SJCRH30 (cell line): ENCODE measurements at regions not wholly inside any gene's neighbourhood (a gene's known extent, or its start where the extent isn't known, plus 50 kb on each side); places are given as distances from the start of the nearest gene placed in this dataset.
A peak's percentile ranks its signal among the peaks of the same experiment; 100 is the strongest.

ENCODE experiments used
- DNase-seq, 2 experiments: peaks; one replicate each; pipeline ENCODE4 v3.0.0-alpha.2; 2015 to 2020
- H3K27ac ChIP-seq: fragments of 250-450 bp; sonication (Bioruptor Pico); 2 replicates; pipeline ENCODE4 v1.5.1; 2020; ENCODE audit warnings: mild to moderate bottlenecking, moderate library complexity
- H3K27me3 ChIP-seq: fragments of 250-450 bp; sonication (Bioruptor Pico); 2 replicates; pipeline ENCODE4 v1.5.1; 2020; ENCODE audit warnings: mild to moderate bottlenecking, moderate library complexity
- H3K36me3 ChIP-seq: fragments of 250-450 bp; sonication (Bioruptor Pico); 2 replicates; pipeline ENCODE4 v1.5.1; 2020; ENCODE audit warnings: mild to moderate bottlenecking, moderate library complexity
- H3K4me1 ChIP-seq: fragments of 250-450 bp; sonication (Bioruptor Pico); 2 replicates; pipeline ENCODE4 v1.5.1; 2020; ENCODE audit warnings: mild to moderate bottlenecking, moderate library complexity
- H3K4me3 ChIP-seq: fragments of 250-450 bp; sonication (Bioruptor Pico); 2 replicates; pipeline ENCODE4 v1.5.1; 2020; ENCODE audit warnings: mild to moderate bottlenecking, moderate library complexity
- H3K9me3 ChIP-seq: fragments of 250-450 bp; sonication (Bioruptor Pico); replicated peaks from 2 replicates; pipeline ENCODE4 v1.5.1; 2020; ENCODE audit warnings: mild to moderate bottlenecking, moderate library complexity

- no peak for DNase-seq
- Histone ChIP-seq H3K9me3 (no peaks in the 10 kb centered on the region), H3K4me1 (no peaks in the 10 kb centered on the region), H3K27me3 (no peaks in the 10 kb centered on the region), H3K36me3 (no peaks in the 10 kb centered on the region), H3K4me3 (no peak overlapping the region), H3K27ac (no peak overlapping the region)
Measured at GRCh38 chr6:76814496-76815458, 648.5 kb downstream of the HTR1B start.

DNA sequence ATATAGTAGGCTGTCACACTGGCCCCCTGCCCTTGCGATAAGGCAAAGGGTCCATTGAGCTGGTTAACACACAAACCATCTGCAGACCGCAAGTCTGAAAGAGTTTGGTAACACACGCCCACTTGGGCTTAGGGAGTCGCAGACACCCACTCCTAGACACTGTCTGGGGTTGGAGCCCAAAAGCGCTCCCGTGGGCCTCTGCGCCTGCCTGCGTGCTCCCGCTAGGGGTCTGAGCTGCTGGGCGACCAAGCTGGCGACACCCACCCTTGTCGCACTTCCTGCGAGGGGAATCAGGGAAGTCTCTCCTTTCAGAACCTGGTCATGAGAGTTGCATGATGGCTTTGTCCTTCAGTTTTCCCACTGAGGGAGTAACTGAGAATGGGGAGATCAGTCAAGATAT, 653.0 kb downstream of the HTR1B start:
- H3K27ac ChIP-seq = no peak overlapping the region
- H3K9me3 ChIP-seq = no peaks in the 10 kb centered on the region
- no peak for DNase-seq
- no peak overlapping the region for H3K4me3 ChIP-seq
- no peaks in the 10 kb centered on the region for H3K27me3 ChIP-seq
- no peaks in the 10 kb centered on the region for H3K36me3 ChIP-seq
- no peaks in the 10 kb centered on the region for H3K4me1 ChIP-seq

DNA sequence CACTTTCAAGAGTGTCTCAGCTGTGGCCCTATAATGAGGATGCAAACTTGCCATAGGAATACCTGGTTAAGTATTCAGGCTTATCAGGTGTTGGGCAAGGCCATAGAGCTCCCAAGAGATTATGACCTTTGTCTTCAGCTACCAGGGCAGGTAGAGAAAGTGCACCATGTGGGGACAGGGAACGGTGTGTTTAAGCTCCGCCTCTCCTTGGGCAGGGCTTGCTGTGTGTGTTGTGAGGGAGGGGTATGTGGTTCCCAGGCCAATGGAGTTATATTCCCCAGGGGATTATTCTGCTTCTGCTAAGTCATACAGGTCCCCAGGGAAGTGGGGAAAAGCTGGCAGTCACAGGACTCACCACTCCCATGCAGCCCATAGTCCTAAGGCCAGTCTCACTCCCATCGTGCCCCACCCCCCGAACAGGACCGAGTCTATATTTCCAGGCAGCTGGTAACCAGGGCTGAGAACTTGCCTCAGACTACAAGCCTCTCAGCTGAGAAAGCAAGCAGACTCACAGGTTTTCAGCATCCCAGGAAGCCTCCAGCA, 660.2 kb downstream of the HTR1B start:
- no peak for DNase-seq
- H3K4me3 ChIP-seq = no peak overlapping the region
- no peaks in the 10 kb centered on the region for H3K9me3 ChIP-seq
- no peaks in the 10 kb centered on the region for H3K36me3 ChIP-seq
- no peak overlapping the region for H3K27ac ChIP-seq
- no peaks in the 10 kb centered on the region for H3K4me1 ChIP-seq
- no peaks in the 10 kb centered on the region for H3K27me3 ChIP-seq

DNA sequence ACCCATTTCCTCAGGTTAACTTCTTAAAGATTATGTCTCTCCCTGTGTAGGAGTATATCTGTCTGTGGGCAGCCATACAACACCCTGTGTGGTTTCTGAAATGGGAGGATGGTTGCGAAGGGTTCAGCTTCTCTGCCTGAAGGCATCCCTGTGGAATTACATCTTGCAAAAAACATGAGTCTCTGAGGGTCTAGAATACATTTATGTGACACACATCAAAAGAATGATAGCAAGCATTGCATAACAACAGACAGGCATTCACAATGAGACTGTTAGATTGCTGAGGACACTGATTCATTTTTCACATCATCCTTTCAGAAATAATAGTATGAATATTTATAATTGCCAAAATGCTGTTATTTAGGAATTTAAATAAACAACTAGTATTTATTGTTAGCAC, 670.9 kb downstream of the HTR1B start:
- no peak overlapping the region for H3K27ac ChIP-seq
- H3K27me3 ChIP-seq = no peaks in the 10 kb centered on the region
- DNase-seq = no peak
- H3K4me3 ChIP-seq = no peak overlapping the region
- H3K4me1 ChIP-seq = peaks cover 2% of the 10 kb centered on the region; the same call in 1 of the 2 replicates
- H3K36me3 ChIP-seq = no peaks in the 10 kb centered on the region
- no peaks in the 10 kb centered on the region for H3K9me3 ChIP-seq

DNA sequence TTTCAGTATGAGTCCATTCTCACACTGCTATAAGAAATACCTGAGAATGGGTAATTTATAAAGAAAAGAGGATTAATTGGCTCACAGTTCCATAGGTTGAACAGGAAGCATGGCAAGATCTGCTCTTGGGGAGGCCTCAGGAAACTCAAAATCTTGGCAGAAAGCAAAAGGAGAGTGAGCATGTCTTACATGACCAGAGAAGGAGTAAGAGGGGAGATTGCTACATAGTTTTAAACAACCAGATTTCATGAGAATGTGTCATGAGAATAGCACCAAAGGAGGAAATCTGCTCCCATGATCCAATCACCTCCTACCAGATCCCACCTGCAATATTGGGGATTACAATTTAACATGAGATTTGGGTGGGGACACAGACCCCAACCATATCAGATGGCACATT, 672.4 kb downstream of the HTR1B start:
- DNase-seq = no peak
- Histone ChIP-seq H3K4me3 (no peak overlapping the region), H3K4me1 (peaks cover 3% of the 10 kb centered on the region; the same call in 1 of the 2 replicates), H3K27me3 (no peaks in the 10 kb centered on the region), H3K9me3 (no peaks in the 10 kb centered on the region), H3K36me3 (no peaks in the 10 kb centered on the region), H3K27ac (no peak overlapping the region)

DNA sequence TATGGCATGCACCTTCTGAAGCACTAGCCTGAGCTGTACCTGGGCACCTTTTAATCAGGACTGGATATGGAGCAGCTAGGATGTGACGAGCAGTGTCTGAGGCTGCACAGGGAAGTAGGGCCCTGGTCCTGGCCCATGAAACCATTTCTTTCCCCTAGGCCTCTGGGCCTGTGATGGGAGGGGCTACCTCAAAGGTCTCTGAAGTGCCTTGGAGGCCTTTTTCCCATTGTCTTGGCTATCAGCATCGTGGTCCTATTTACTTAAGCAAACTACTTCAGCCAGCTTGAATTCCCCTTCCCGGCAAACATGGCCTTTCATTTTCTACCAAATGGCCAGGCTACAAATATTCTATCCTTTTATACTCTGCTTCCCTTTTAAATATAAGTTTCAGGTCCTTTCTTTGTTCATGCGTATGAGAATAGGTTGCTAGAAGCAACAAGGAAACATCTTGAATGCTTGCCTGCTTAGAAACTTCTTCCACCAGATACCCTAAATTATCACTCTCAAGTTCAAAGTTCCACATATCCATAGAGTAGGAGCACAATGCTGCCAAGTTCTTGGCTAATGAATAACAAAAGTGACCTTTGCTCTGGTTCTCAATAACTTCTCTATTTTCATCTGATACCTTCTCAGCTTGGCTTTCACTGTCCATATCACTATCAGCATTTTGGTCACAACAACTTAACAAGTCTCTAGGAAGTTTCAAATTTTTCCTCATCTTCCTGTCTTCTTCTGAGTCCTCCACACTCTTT, 673.1 kb downstream of the HTR1B start:
- Histone ChIP-seq H3K36me3 (no peaks in the 10 kb centered on the region), H3K4me1 (peaks cover 3% of the 10 kb centered on the region; the same call in 1 of the 2 replicates), H3K4me3 (no peak overlapping the region), H3K9me3 (no peaks in the 10 kb centered on the region), H3K27me3 (no peaks in the 10 kb centered on the region), H3K27ac (no peak overlapping the region)
- DNase-seq = no peak

GRCh38 chr6:76789580-76789979, 673.7 kb downstream of the HTR1B start:
- no peak overlapping the region for H3K27ac ChIP-seq
- H3K4me3 ChIP-seq = no peak overlapping the region
- H3K36me3 ChIP-seq = no peaks in the 10 kb centered on the region
- peaks cover 3% of the 10 kb centered on the region; the same call in 1 of the 2 replicates for H3K4me1 ChIP-seq
- no peak for DNase-seq
- no peaks in the 10 kb centered on the region for H3K9me3 ChIP-seq
- no peaks in the 10 kb centered on the region for H3K27me3 ChIP-seq

GRCh38 chr6:76788155-76788554, 675.1 kb downstream of the HTR1B start:
- no peaks in the 10 kb centered on the region for H3K36me3 ChIP-seq
- H3K27me3 ChIP-seq = no peaks in the 10 kb centered on the region
- DNase-seq = no peak
- no peak overlapping the region for H3K27ac ChIP-seq
- peaks cover 3% of the 10 kb centered on the region; the same call in 1 of the 2 replicates for H3K4me1 ChIP-seq
- H3K4me3 ChIP-seq = no peak overlapping the region
- no peaks in the 10 kb centered on the region for H3K9me3 ChIP-seq

GRCh38 chr6:76779068-76779467, 684.2 kb downstream of the HTR1B start:
- H3K27me3 ChIP-seq = no peaks in the 10 kb centered on the region
- DNase-seq = no peak
- H3K4me3 ChIP-seq = no peak overlapping the region
- H3K9me3 ChIP-seq = no peaks in the 10 kb centered on the region
- H3K27ac ChIP-seq = no peak overlapping the region
- no peaks in the 10 kb centered on the region for H3K4me1 ChIP-seq
- no peaks in the 10 kb centered on the region for H3K36me3 ChIP-seq

- Histone ChIP-seq H3K27me3 (no peaks in the 10 kb centered on the region), H3K27ac (no peak overlapping the region), H3K4me3 (no peak overlapping the region), H3K36me3 (no peaks in the 10 kb centered on the region), H3K9me3 (no peaks in the 10 kb centered on the region), H3K4me1 (no peaks in the 10 kb centered on the region)
- DNase-seq = no peak
Measured at GRCh38 chr6:76776876-76777275, 686.4 kb downstream of the HTR1B start.

- Histone ChIP-seq H3K36me3 (no peaks in the 10 kb centered on the region), H3K27ac (no peak overlapping the region), H3K9me3 (no peaks in the 10 kb centered on the region), H3K4me3 (no peak overlapping the region), H3K4me1 (no peaks in the 10 kb centered on the region), H3K27me3 (no peaks in the 10 kb centered on the region)
- DNase-seq = no peak
Measured at GRCh38 chr6:76774781-76775384, 688.4 kb downstream of the HTR1B start.

DNA sequence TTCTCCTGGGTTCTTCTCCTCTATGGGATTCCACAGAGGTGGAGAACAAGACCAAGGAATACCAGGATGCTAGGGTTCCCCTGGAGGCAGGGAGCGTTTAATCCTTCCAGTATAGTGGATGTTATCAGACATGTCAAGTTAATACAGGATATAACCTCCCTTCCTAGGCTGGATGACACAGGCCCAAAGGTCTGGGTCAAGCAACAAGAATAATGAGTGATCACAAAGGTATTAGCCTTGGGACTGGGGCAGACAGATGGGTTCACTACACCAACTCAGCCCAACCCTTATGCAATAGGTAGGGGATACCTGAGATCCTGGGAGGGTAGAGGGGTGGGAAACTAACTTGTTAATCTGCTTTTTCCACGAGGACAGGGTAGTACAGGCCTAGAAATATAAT, 690.3 kb downstream of the HTR1B start:
- H3K27me3 ChIP-seq = no peaks in the 10 kb centered on the region
- H3K4me3 ChIP-seq = no peak overlapping the region
- H3K27ac ChIP-seq = no peak overlapping the region
- no peaks in the 10 kb centered on the region for H3K36me3 ChIP-seq
- no peaks in the 10 kb centered on the region for H3K4me1 ChIP-seq
- no peaks in the 10 kb centered on the region for H3K9me3 ChIP-seq
- no peak for DNase-seq

GRCh38 chr6:76771059-76771634, 692.1 kb downstream of the HTR1B start:
- H3K4me3 ChIP-seq = no peak overlapping the region
- H3K27ac ChIP-seq = no peak overlapping the region
- DNase-seq = peak; percentile 3 to 26
- no peaks in the 10 kb centered on the region for H3K9me3 ChIP-seq
- no peaks in the 10 kb centered on the region for H3K4me1 ChIP-seq
- H3K27me3 ChIP-seq = no peaks in the 10 kb centered on the region
- H3K36me3 ChIP-seq = no peaks in the 10 kb centered on the region

- Histone ChIP-seq H3K36me3 (no peaks in the 10 kb centered on the region), H3K4me3 (no peak overlapping the region), H3K4me1 (no peaks in the 10 kb centered on the region), H3K27me3 (no peaks in the 10 kb centered on the region), H3K27ac (no peak overlapping the region), H3K9me3 (no peaks in the 10 kb centered on the region)
- no peak for DNase-seq
Measured at GRCh38 chr6:76770281-76770680, 693.0 kb downstream of the HTR1B start.
